ENCODE measurements at regions not wholly inside any gene's neighbourhood (a gene's known extent, or its start where the extent isn't known, plus 50 kb on each side); places are given as distances from the start of the nearest gene placed in this dataset.
A peak's percentile ranks its signal among the peaks of the same experiment; 100 is the strongest.

DNA sequence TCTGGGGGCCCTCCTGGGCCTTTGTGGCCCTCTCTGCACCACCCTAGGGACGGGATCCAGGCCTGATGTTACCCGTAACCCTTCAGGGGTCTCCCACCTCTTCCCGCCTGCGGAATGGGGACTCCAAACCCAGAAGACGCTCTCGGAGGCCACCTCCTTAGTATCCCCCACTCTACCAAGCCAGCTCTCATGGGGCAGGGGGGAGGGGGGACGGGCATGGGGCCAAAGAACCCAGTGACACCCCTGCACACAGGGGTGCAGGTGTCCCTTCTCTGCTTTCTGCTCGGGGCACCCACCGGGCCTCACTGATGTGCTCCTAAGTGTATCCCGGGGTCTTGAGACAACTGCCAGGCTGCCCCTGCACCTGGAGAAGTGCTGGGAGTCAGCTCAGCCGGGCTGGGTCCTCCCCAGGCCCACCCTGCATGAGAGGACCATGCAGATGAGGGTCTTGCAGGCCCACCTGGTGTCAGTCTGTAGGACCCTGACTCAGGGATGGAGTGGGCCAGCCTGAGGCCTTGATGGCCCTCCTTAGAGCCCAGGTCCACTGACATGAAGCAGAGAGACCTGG is 176.9 kb downstream of the IGLL1 start:
- DNase-seq (ENCODE audit: extremely low spot score), result no peak
- TF ChIP-seq, protein P1, sequence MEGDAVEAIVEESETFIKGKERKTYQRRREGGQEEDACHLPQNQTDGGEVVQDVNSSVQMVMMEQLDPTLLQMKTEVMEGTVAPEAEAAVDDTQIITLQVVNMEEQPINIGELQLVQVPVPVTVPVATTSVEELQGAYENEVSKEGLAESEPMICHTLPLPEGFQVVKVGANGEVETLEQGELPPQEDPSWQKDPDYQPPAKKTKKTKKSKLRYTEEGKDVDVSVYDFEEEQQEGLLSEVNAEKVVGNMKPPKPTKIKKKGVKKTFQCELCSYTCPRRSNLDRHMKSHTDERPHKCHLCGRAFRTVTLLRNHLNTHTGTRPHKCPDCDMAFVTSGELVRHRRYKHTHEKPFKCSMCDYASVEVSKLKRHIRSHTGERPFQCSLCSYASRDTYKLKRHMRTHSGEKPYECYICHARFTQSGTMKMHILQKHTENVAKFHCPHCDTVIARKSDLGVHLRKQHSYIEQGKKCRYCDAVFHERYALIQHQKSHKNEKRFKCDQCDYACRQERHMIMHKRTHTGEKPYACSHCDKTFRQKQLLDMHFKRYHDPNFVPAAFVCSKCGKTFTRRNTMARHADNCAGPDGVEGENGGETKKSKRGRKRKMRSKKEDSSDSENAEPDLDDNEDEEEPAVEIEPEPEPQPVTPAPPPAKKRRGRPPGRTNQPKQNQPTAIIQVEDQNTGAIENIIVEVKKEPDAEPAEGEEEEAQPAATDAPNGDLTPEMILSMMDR (IDR thresholded peaks at IDR 0.05; ENCODE audit: control extremely low read depth, extremely low read depth, low read depth, missing control alignments), result no peak
- ChIA-PET POLR2A (no interaction called here), CTCF (no interaction called here)

DNA sequence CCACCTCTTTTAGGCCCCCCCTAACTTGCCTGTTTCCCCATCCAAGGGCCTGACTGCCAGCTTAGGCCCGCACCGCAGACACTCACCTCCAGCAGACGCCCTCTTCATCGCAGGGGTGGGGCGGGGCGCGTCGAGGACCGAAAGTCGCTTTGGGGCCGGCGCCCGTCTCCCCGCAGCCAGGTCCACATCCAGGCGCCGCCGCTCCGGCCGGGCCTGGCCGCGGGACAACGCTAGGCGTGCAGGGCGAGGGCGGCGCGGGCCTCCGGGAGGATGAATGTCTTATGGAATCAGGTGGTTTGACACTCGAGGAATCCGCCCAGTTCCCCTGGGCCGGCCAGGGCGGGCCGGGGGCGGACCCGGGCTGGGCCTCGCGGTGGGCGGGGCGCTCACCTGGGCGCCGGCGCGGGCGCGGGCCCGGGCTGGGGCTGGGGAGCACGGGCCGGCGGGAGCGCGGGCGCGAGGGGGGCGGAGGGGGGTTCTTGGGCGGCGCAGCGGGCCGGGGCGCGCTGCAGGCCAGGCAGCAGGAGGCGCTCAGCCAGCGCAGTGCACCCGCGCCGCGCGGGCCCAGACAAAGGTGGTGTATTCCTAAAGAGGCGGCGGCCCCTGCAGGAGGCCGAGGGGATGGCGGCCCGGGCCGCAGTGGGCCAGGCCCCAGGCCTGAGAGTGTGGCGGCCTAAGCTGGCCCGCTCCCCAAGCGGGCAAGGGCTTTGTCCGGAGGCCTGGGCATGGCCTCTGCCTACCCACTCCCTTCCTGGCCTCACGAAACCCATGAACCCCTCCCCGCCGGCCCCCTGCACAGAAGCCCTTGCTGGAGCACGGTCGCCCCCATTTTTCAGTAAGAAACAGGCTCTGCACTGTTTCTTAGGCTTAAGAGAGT is 177.6 kb downstream of the IGLL1 start:
- ChIA-PET POLR2A (no interaction called here), CTCF (no interaction called here)
- TF ChIP-seq, protein P1 (IDR thresholded peaks at IDR 0.05; ENCODE audit: control extremely low read depth, extremely low read depth, low read depth, missing control alignments), result peak; percentile 53
- DNase-seq (ENCODE audit: extremely low spot score), result peak; percentile 78

DNA sequence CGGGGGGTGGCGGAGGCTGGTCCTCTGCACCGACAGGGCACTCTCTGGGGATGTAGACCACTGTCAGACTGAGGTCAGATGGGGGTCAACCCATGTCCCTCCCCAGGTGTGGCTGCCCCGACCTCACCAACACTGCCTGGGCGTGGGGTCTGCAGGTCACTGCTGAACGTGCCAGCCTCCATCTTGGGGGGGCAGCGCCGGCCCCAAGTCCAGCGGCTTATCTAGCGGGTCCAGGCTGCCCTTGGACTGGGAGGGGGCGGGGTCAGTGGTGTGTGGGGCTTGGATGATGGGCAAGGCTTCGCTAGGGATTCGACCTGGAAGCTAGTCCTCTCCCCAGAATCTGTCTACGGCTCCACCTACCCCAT is 178.2 kb downstream of the IGLL1 start:
- POLR2A ChIA-PET, result no interaction called here
- CTCF ChIA-PET, result no interaction called here
- no peak for DNase-seq (ENCODE audit: extremely low spot score)
- TF ChIP-seq, protein P1 (IDR thresholded peaks at IDR 0.05; ENCODE audit: control extremely low read depth, extremely low read depth, low read depth, missing control alignments), result no peak

DNA sequence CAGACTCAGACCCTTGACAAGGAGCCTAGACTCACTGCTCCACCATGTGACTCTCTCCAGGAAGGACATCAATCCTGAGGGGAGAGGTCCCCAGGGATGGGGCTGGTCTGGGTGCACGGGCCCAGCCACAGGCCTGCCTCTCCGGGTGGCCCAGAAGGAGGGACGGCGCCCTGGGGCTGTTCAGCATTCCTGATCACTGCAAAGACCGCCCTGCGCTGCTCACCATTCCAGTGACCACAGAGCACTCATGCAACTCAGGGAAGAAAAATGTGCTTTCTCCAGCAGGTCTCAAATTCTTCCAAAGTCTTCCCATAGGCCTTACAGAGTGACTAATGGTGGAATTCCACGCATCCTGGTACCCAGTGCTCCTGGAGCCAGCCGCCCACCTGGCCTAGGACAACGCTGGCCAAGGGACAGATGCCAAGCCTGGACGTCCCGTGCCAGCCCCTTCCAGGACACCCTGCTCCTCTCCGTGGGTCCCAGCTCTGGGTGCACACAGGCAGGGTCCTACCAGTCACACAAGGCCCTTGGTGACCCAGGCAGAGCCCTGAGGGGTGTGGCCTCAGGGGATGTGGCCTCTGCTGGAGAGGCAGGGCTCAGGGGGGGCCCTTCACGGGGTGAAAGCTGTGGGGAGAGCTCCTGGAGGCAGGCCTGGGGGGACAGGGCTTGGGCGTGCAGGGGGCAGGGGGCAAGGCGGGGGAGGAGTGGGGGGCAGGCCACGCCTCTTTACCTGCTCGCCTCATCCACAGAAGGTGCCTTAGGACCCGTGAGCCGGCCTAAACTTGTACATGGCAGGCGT is 178.8 kb downstream of the IGLL1 start:
- CTCF ChIA-PET, result no interaction called here
- no peak for DNase-seq (ENCODE audit: extremely low spot score)
- POLR2A ChIA-PET, result no interaction called here
- TF ChIP-seq, protein P1 (IDR thresholded peaks at IDR 0.05; ENCODE audit: control extremely low read depth, extremely low read depth, low read depth, missing control alignments), result no peak

DNA sequence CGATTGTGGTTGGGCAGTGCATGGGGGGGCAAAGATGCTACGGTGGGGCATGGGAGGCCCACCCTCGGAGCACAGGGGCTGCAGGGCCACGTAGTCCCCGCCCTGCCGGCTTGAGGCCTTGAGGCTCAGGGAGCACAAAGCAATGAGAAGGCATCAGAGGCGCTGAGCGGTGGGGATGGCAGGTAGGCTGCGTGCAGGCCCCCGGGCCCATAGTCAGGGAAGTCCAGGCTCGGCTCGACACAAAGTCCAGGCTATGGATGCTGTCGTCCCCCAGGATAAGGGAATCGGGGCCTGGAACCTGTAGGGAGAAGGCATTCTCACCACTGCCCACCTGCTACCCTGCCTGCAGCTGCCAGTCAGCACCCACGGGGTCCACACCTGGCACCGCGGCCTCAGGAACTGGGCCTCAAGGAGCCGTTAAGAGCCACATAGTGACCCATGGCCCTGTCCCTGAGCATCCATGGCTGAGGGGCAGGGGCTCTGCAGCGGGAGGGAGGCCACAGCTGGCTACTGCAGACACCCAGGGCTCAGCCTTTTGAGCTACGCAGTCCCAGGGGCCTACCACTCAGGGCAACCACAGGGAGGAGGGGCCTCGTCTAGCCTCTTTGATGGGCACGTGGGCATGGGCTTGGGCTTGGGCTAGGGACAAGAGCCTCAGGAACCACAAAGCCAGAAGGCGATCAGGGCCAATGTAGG is 179.7 kb downstream of the IGLL1 start:
- ChIA-PET CTCF (no interaction called here), POLR2A (no interaction called here)
- no peak for DNase-seq (ENCODE audit: extremely low spot score)
- TF ChIP-seq, protein P1 (IDR thresholded peaks at IDR 0.05; ENCODE audit: control extremely low read depth, extremely low read depth, low read depth, missing control alignments), result no peak

All from GM10248 (cell line).